ENCODE measurements at regions not wholly inside any gene's neighbourhood (a gene's known extent, or its start where the extent isn't known, plus 50 kb on each side); places are given as distances from the start of the nearest gene placed in this dataset.

GRCh38 chr2:15803543-15804245 is 136.7 kb upstream of the MYCN start:
- intact Hi-C loops (cut with DNase I; ENCODE audit: low total_unique reads): no loop called here
- H3K9me3 ChIP-seq: no peaks in the 10 kb centered on the region
- no peak overlapping the region for H3K4me3 ChIP-seq
- H3K4me1 ChIP-seq: no peaks in the 10 kb centered on the region
- no peak for TF ChIP-seq POLR2A (IDR thresholded peaks at IDR 0.05)
- WGBS, 5 donors: 86 to 92% (median 90%) methylated on average over 11 to 12 of the region's 12 CpGs
- DNase-seq: no peak
- no peaks in the 10 kb centered on the region for H3K27me3 ChIP-seq
- H3K36me3 ChIP-seq: no peaks in the 10 kb centered on the region
- H3K27ac ChIP-seq: no peak overlapping the region

- H3K27me3 ChIP-seq: no peaks in the 10 kb centered on the region
- DNase-seq: no peak
- no peak overlapping the region for H3K4me3 ChIP-seq
- H3K4me1 ChIP-seq: no peaks in the 10 kb centered on the region
- TF ChIP-seq POLR2A (IDR thresholded peaks at IDR 0.05) (no peak), CTCF (IDR thresholded peaks at IDR 0.05) (no peak), EP300 (IDR thresholded peaks at IDR 0.05) (no peak), POLR2AphosphoS5 (IDR thresholded peaks at IDR 0.05) (no peak)
- no peak overlapping the region for H3K27ac ChIP-seq
- WGBS, 5 donors: 92 to 100% (median 98%) methylated on average over 1 of the region's 1 CpG
- H3K36me3 ChIP-seq: no peaks in the 10 kb centered on the region
- intact Hi-C loops (cut with DNase I; ENCODE audit: low total_unique reads): no loop called here
- no peaks in the 10 kb centered on the region for H3K9me3 ChIP-seq
Measured at GRCh38 chr2:15804246-15804619, 136.1 kb upstream of the MYCN start.

GRCh38 chr2:15804691-15805090 is 135.7 kb upstream of the MYCN start:
- Histone ChIP-seq H3K4me1 (no peaks in the 10 kb centered on the region), H3K27ac (no peak overlapping the region), H3K27me3 (no peaks in the 10 kb centered on the region), H3K9me3 (no peaks in the 10 kb centered on the region), H3K36me3 (no peaks in the 10 kb centered on the region), H3K4me3 (no peak overlapping the region)
- intact Hi-C loops (cut with DNase I; ENCODE audit: low total_unique reads): no loop called here
- TF ChIP-seq POLR2AphosphoS5 (IDR thresholded peaks at IDR 0.05): no peak
- TF ChIP-seq CTCF (IDR thresholded peaks at IDR 0.05): no peak
- TF ChIP-seq EP300 (IDR thresholded peaks at IDR 0.05): no peak
- TF ChIP-seq POLR2A (IDR thresholded peaks at IDR 0.05): no peak
- no peak for DNase-seq
- 89 to 100% (median 95%) methylated on average over 2 of the region's 2 CpGs for WGBS, 5 donors

- Histone ChIP-seq H3K36me3 (no peaks in the 10 kb centered on the region), H3K27me3 (no peaks in the 10 kb centered on the region), H3K27ac (no peak overlapping the region), H3K4me3 (no peak overlapping the region), H3K4me1 (no peaks in the 10 kb centered on the region), H3K9me3 (no peaks in the 10 kb centered on the region)
- DNase-seq: no peak
- intact Hi-C loops (cut with DNase I; ENCODE audit: low total_unique reads): no loop called here
- TF ChIP-seq EP300 (IDR thresholded peaks at IDR 0.05): no peak
- TF ChIP-seq CTCF (IDR thresholded peaks at IDR 0.05): no peak
- TF ChIP-seq POLR2A (IDR thresholded peaks at IDR 0.05): no peak
- TF ChIP-seq POLR2AphosphoS5 (IDR thresholded peaks at IDR 0.05): no peak
- WGBS, 5 donors: 87 to 98% (median 90%) methylated on average over 2 of the region's 2 CpGs
Measured at GRCh38 chr2:15805206-15805605, 135.1 kb upstream of the MYCN start.

- H3K27ac ChIP-seq: no peak overlapping the region
- DNase-seq: no peak
- H3K4me3 ChIP-seq: no peak overlapping the region
- intact Hi-C loops (cut with DNase I; ENCODE audit: low total_unique reads): no loop called here
- 72 to 83% (median 77%) methylated on average over 4 of the region's 4 CpGs for WGBS, 5 donors
- no peaks in the 10 kb centered on the region for H3K36me3 ChIP-seq
- no peaks in the 10 kb centered on the region for H3K4me1 ChIP-seq
- H3K27me3 ChIP-seq: no peaks in the 10 kb centered on the region
- H3K9me3 ChIP-seq: no peaks in the 10 kb centered on the region
- TF ChIP-seq EP300 (IDR thresholded peaks at IDR 0.05) (no peak), POLR2AphosphoS5 (IDR thresholded peaks at IDR 0.05) (no peak), POLR2A (IDR thresholded peaks at IDR 0.05) (no peak), CTCF (IDR thresholded peaks at IDR 0.05) (no peak)
Measured at GRCh38 chr2:15805772-15806171, 134.6 kb upstream of the MYCN start.
